Keratinocyte (primary cell): ENCODE measurements at regions not wholly inside any gene's neighbourhood (a gene's known extent, or its start where the extent isn't known, plus 50 kb on each side); places are given as distances from the start of the nearest gene placed in this dataset.

ENCODE experiments used
- DNase-seq: peaks from one replicate; pipeline ENCODE4 v3.0.0-alpha.2; 2011; ENCODE audit warnings: low read depth, missing footprints, low spot score
- FAIRE-seq: peaks from 2 replicates; lab custom pipeline; 2011; peaks lifted over from hg19 to GRCh38; lab: Jason Lieb, UNC
- H2AFZ ChIP-seq: 2 replicates; pipeline ENCODE4 v1.6.0; 2012; ENCODE audit warnings: low read length, control low read depth, inconsistent platforms; ENCODE audit not compliant: control insufficient read depth
- H3K27ac ChIP-seq: 2 replicates; pipeline ENCODE4 v1.5.1; 2011; ENCODE audit warnings: low read length; ENCODE audit not compliant: control insufficient read depth, insufficient read depth
- H3K27me3 ChIP-seq: 3 replicates; pipeline ENCODE4 v1.6.0; 2011; ENCODE audit warnings: low read length; ENCODE audit not compliant: control insufficient read depth, insufficient read depth; ENCODE audit errors: extremely low read depth
- H3K36me3 ChIP-seq, 2 experiments: 2 replicates in 1 of 2; 3 replicates in 1 of 2; pipeline ENCODE4 v1.5.1; 2011; ENCODE audit warnings: low read length in 2 of 2, mild to moderate bottlenecking in 1 of 2; ENCODE audit not compliant: control insufficient read depth in 2 of 2, insufficient read depth in 2 of 2; ENCODE audit errors: extremely low read depth in 1 of 2
- H3K4me1 ChIP-seq: 3 replicates; pipeline ENCODE4 v1.5.1; 2011; ENCODE audit warnings: low read length; ENCODE audit not compliant: control insufficient read depth, insufficient read depth; ENCODE audit errors: extremely low read depth
- H3K4me2 ChIP-seq: 3 replicates; pipeline ENCODE4 v1.6.0; 2011; ENCODE audit warnings: low read depth, low read length; ENCODE audit not compliant: control insufficient read depth, insufficient read depth; ENCODE audit errors: extremely low read depth
- H3K4me3 ChIP-seq, 3 experiments: fragments of 200-600 bp in 1 of 3; sonication (generic) in 1 of 3; 2 replicates in 2 of 3; 3 replicates in 1 of 3; pipeline ENCODE4 v1.5.1; 2011 to 2016; ENCODE audit warnings: low read length in 3 of 3, mild to moderate bottlenecking in 3 of 3, control low read depth in 2 of 3, inconsistent platforms in 1 of 3, low read depth in 1 of 3, mixed read lengths in 1 of 3, mixed run types in 1 of 3, moderate library complexity in 1 of 3; ENCODE audit not compliant: control insufficient read depth in 2 of 3, insufficient read depth in 2 of 3; ENCODE audit errors: extremely low read depth in 1 of 3
- H3K79me2 ChIP-seq: 2 replicates; pipeline ENCODE4 v1.6.0; 2012; ENCODE audit warnings: low read length; ENCODE audit not compliant: control insufficient read depth, insufficient read depth
- H3K9ac ChIP-seq: 3 replicates; pipeline ENCODE4 v1.6.0; 2011; ENCODE audit warnings: low read length; ENCODE audit not compliant: control insufficient read depth, insufficient read depth; ENCODE audit errors: extremely low read depth
- H3K9me1 ChIP-seq: 3 replicates; pipeline ENCODE4 v1.6.0; 2011; ENCODE audit warnings: low read length; ENCODE audit not compliant: control insufficient read depth, insufficient read depth; ENCODE audit errors: extremely low read depth
- H3K9me3 ChIP-seq: 2 replicates; pipeline ENCODE4 v1.5.1; 2012; ENCODE audit warnings: low read depth, low read length; ENCODE audit not compliant: control insufficient read depth
- H4K20me1 ChIP-seq: 3 replicates; pipeline ENCODE4 v1.6.0; 2011; ENCODE audit warnings: low read length; ENCODE audit not compliant: control insufficient read depth, insufficient read depth; ENCODE audit errors: extremely low read depth
- CTCF ChIP-seq, 3 experiments: IDR thresholded peaks in 1 of 3; conservative IDR thresholded peaks in 1 of 3; optimal IDR thresholded peaks in 1 of 3; 2 replicates in 2 of 3; 3 replicates in 1 of 3; pipeline versions ENCODE3 to v1.5.1; 2011; ENCODE audit warnings: low read length in 3 of 3, mild to moderate bottlenecking in 3 of 3, moderate library complexity in 2 of 3, control low read depth in 1 of 3, inconsistent platforms in 1 of 3; ENCODE audit not compliant: insufficient read depth in 2 of 3; ENCODE audit errors: extremely low read depth in 1 of 3
- EZH2 ChIP-seq: IDR thresholded peaks from one replicate; pipeline ENCODE4 v1.6.1; 2012; ENCODE audit warnings: inconsistent platforms, mild to moderate bottlenecking, low read length, moderate library complexity
- dilution Hi-C: fragments of 300-500 bp; cut with MboI; formaldehyde crosslinking; loops from one replicate; pipeline ENCODE4 v1.7.0; 2020; ENCODE audit warnings: low sequenced_read_pairs; ENCODE audit not compliant: extremely low pct_ligation_motif_present

GRCh38 chr15:52924630-52925029 lies 134.5 kb upstream of the ONECUT1 start:
- Histone ChIP-seq H3K4me3 (no peak overlapping the region), H3K79me2 (no peaks in the 10 kb centered on the region), H3K9me1 (no peaks in the 10 kb centered on the region), H3K4me2 (no peak overlapping the region), H3K9ac (no peak overlapping the region), H2AFZ (no peak overlapping the region), H3K4me1 (no peaks in the 10 kb centered on the region), H3K36me3 (no peaks in the 10 kb centered on the region), H4K20me1 (no peaks in the 10 kb centered on the region), H3K27ac (no peak overlapping the region), H3K27me3 (peaks cover 3% of the 10 kb centered on the region), H3K9me3 (no peaks in the 10 kb centered on the region)
- dilution Hi-C loops = no loop called here
- TF ChIP-seq CTCF (optimal IDR thresholded peaks at IDR 0.05 in 1 of 3, IDR thresholded peaks at IDR 0.05 in 1 of 3, conservative IDR thresholded peaks at IDR 0.05 in 1 of 3; ENCODE audit: extremely low read depth in 1 of 3, insufficient read depth in 2 of 3, low read length in 3 of 3) (no peak), EZH2 (no peak)
- FAIRE-seq (no peak), DNase-seq (no peak)

- Histone ChIP-seq H3K4me2 (no peak overlapping the region), H4K20me1 (no peaks in the 10 kb centered on the region), H3K9me1 (no peaks in the 10 kb centered on the region), H3K4me3 (no peak overlapping the region), H2AFZ (no peak overlapping the region), H3K79me2 (no peaks in the 10 kb centered on the region), H3K9me3 (no peaks in the 10 kb centered on the region), H3K9ac (no peak overlapping the region), H3K36me3 (no peaks in the 10 kb centered on the region), H3K27ac (no peak overlapping the region), H3K4me1 (no peaks in the 10 kb centered on the region), H3K27me3 (peaks cover 3% of the 10 kb centered on the region)
- FAIRE-seq (no peak), DNase-seq (no peak)
- dilution Hi-C loops = no loop called here
- TF ChIP-seq CTCF (optimal IDR thresholded peaks at IDR 0.05 in 1 of 3, IDR thresholded peaks at IDR 0.05 in 1 of 3, conservative IDR thresholded peaks at IDR 0.05 in 1 of 3; ENCODE audit: extremely low read depth in 1 of 3, insufficient read depth in 2 of 3, low read length in 3 of 3) = no peak
- TF ChIP-seq EZH2 = no peak
These were observed 133.5 kb upstream of the ONECUT1 start for GRCh38 chr15:52923626-52924025.
